Cardiac muscle cell (in vitro differentiated cells and primary cell): ENCODE measurements at regions not wholly inside any gene's neighbourhood (a gene's known extent, or its start where the extent isn't known, plus 50 kb on each side); places are given as distances from the start of the nearest gene placed in this dataset.
"Not testable (repeated sequence)": the region's sequence is repeated elsewhere in the genome, so short reads cannot be mapped to it uniquely, and the experiment has no call there.

Experiments used
- DNase-seq, 2 donors: peaks; one replicate each; pipeline versions ENCODE4 v3.0.0 to v3.0.0-alpha.2; 2010 to 2017; ENCODE audit warnings: low read depth in 1 of 2, low spot score in 1 of 2
- H3K27ac ChIP-seq: fragments of 200-600 bp; sonication (generic); 2 replicates; pipeline ENCODE4 v1.5.1; 2016
- H3K27me3 ChIP-seq: fragments of 200-600 bp; sonication (generic); 2 replicates; pipeline ENCODE4 v1.6.0; 2016; ENCODE audit warnings: control low read depth
- H3K36me3 ChIP-seq: fragments of 200-600 bp; sonication (generic); 2 replicates; pipeline ENCODE4 v1.5.1; 2016; ENCODE audit warnings: control low read depth
- H3K4me1 ChIP-seq: fragments of 200-600 bp; sonication (generic); 2 replicates; pipeline ENCODE4 v1.8.1; 2017; ENCODE audit warnings: low read depth, mild to moderate bottlenecking, mixed run types
- H3K4me3 ChIP-seq: fragments of 200-600 bp; sonication (generic); 2 replicates; pipeline ENCODE4 v1.5.1; 2016; ENCODE audit warnings: mild to moderate bottlenecking
- H3K9me3 ChIP-seq: fragments of 200-600 bp; sonication (generic); 2 replicates; pipeline ENCODE4 v1.5.1; 2017; ENCODE audit warnings: low read depth, mild to moderate bottlenecking, control low read depth
- TF ChIP-seq, protein P1 (sequence below): IDR thresholded peaks from 2 replicates; pipeline ENCODE4 v1.5.1; 2012; ENCODE audit warnings: low read depth, mild to moderate bottlenecking, low read length

DNA sequence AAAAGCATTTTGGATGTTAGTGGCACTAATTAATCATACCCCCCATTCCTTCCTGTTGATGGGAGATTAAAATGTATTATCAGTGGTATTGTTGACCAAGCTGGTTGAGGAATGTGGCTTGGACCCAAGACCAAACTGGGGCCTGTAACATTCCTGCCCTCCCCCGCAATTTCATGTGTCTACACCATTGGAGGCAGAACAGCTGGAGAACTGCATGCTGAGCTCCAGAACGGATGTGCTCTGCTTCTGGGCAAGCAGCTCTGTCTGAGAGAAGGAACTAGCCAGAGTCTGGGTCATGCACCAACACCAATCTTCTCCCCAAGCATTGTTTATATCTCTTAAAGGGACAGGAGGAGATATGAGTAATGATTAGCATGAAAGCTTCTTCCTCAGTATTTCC, 185.5 kb downstream of the CEP135 start:
- Histone ChIP-seq H3K9me3 (no peaks in the 10 kb centered on the region), H3K27ac (no peak overlapping the region), H3K4me1 (no peaks in the 10 kb centered on the region), H3K4me3 (no peak overlapping the region), H3K36me3 (no peaks in the 10 kb centered on the region), H3K27me3 (no peaks in the 10 kb centered on the region)
- TF ChIP-seq, protein P1, sequence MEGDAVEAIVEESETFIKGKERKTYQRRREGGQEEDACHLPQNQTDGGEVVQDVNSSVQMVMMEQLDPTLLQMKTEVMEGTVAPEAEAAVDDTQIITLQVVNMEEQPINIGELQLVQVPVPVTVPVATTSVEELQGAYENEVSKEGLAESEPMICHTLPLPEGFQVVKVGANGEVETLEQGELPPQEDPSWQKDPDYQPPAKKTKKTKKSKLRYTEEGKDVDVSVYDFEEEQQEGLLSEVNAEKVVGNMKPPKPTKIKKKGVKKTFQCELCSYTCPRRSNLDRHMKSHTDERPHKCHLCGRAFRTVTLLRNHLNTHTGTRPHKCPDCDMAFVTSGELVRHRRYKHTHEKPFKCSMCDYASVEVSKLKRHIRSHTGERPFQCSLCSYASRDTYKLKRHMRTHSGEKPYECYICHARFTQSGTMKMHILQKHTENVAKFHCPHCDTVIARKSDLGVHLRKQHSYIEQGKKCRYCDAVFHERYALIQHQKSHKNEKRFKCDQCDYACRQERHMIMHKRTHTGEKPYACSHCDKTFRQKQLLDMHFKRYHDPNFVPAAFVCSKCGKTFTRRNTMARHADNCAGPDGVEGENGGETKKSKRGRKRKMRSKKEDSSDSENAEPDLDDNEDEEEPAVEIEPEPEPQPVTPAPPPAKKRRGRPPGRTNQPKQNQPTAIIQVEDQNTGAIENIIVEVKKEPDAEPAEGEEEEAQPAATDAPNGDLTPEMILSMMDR = no peak
- DNase-seq = peak in 1 of 2 donors; percentile 99

DNA sequence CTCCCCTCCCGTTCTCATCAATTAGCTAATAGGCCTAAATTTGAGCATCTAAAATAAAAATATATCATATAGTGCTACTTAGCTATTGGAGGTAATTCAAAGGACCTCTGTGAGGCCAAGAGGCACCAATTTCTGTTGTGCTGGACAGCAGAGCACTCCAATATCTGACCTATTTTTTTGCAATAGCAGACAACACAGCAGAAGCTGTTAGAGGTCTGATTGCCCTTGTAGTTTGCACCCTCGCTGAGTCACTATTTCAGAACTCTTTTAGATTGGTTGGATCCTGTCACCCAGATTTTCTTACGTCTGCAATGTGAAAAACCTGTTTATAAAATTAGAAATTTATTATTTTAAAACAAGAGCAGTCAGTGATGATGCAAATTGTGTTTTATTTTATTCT, 184.1 kb downstream of the CEP135 start:
- no peaks in the 10 kb centered on the region for H3K27me3 ChIP-seq
- peak in 1 of 2 donors; percentile 61 for DNase-seq

DNA sequence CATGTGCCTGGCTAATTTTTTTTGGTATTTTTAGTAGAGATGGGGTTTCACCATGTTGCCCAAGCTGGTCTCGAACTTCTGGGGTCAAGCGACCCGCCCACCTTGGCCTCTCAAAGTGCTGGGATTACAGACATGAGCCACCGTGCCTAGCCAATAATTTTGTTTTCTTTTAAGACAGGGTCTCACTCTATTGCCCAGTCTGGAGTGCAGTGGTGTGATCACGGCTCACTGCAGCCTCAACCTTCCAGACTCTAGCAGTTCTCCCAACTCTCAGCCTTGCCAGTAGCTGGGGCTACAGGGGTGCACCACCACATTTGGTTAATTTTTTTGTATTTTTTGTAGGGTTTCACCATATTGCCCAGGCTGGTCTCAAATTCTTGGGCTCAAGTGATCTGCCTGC, 183.4 kb downstream of the CEP135 start:
- H3K27me3 ChIP-seq, H3K4me3 ChIP-seq, H3K4me1 ChIP-seq, H3K36me3 ChIP-seq, H3K27ac ChIP-seq, H3K9me3 ChIP-seq, DNase-seq: not testable (repeated sequence)

More for the DNA sequence above, 184.1 kb downstream of the CEP135 start:
- Histone ChIP-seq H3K9me3 (no peaks in the 10 kb centered on the region), H3K36me3 (no peaks in the 10 kb centered on the region), H3K4me3 (no peak overlapping the region), H3K4me1 (no peaks in the 10 kb centered on the region), H3K27ac (no peak overlapping the region)
- TF ChIP-seq, protein P1 = no peak

DNA sequence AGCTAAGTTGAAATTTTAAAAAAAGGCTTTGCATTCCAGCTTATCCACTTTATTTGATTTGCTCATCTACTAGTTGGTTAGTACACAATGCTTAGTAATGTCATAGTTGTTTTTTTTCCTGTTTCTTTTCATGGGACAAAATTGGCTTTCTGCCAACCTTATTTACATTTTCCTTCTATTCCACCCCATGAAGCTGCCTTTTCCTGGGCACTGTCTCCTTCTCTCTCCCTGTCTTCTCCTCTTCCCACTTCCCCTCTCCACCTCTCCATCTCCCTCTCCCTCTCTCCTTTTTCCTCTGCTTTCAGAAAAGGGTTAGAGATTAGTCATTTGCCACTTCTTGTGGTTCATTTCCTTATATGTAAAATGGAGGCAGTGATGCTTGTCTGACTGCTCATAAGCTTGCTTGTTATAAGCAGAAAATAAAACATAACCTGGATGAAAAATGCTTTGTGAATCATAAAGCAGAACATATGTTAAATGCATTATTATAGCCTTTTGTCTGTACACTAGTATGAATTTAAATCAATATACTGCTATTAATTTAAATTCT, 181.9 kb downstream of the CEP135 start:
- Histone ChIP-seq H3K4me1 (no peaks in the 10 kb centered on the region), H3K27me3 (no peaks in the 10 kb centered on the region), H3K9me3 (no peaks in the 10 kb centered on the region), H3K4me3 (no peak overlapping the region), H3K36me3 (no peaks in the 10 kb centered on the region), H3K27ac (no peak overlapping the region)
- DNase-seq = no peak
- TF ChIP-seq, protein P1 = no peak

DNA sequence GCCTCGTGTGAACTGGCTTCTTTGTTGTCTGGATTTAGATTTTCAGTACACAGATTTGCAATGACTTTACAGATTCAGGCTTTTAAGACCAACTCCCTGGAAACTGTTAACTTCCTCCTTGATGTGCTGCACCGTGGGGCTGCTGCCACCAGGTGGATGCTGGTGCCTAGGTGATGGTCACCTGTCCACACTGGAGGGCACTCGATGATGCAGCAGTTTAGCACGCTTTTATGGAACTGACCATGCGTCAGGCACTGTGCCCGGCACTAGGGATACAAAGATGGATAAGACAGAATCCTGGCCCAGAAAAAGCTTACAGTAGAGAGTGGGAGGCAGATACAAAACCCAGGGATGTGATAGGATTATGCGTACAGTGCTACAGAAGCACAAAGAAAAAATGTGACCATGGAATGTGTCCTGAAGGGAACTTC, 180.7 kb downstream of the CEP135 start:
- Histone ChIP-seq H3K27ac (no peak overlapping the region), H3K4me1 (no peaks in the 10 kb centered on the region), H3K9me3 (no peaks in the 10 kb centered on the region), H3K36me3 (no peaks in the 10 kb centered on the region), H3K27me3 (no peaks in the 10 kb centered on the region), H3K4me3 (no peak overlapping the region)
- peak in 1 of 2 donors; percentile 80 for DNase-seq
- TF ChIP-seq, protein P1 = peak; percentile 47

DNA sequence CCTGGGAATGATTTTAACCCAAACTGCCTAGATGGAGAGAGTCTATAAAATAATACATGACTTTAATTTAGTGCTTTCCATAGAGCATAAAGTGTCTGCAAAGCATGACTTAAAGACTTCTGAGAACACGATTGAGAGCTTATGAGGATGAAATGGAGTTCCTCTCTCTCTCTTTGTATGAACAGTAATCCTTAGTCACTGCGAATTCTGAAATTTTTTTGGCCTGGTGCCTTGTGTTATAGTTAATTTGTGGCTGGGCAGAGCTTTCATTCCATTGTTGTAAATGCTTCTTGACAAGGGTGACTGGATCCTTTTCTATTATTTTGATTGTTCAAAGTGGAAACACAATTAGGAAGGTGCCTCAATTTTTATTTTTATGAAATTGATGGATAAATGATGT, 179.5 kb downstream of the CEP135 start:
- peak in 1 of 2 donors; percentile 83 for DNase-seq
- H3K4me3 ChIP-seq = no peak overlapping the region
- no peaks in the 10 kb centered on the region for H3K36me3 ChIP-seq
- H3K9me3 ChIP-seq = no peaks in the 10 kb centered on the region
- H3K27ac ChIP-seq = no peak overlapping the region
- no peaks in the 10 kb centered on the region for H3K4me1 ChIP-seq
- TF ChIP-seq, protein P1 = no peak
- no peaks in the 10 kb centered on the region for H3K27me3 ChIP-seq
